NB4 (cell line): ENCODE measurements at regions not wholly inside any gene's neighbourhood (a gene's known extent, or its start where the extent isn't known, plus 50 kb on each side); places are given as distances from the start of the nearest gene placed in this dataset.

Experiments used
- MYC ChIP-seq: IDR thresholded peaks from 2 replicates; pipeline ENCODE4 v1.6.1; 2011; ENCODE audit warnings: low read depth, low read length
- POLR2A ChIP-seq: IDR thresholded peaks from 2 replicates; pipeline ENCODE4 v1.6.1; 2011; ENCODE audit warnings: mild to moderate bottlenecking; ENCODE audit not compliant: insufficient read length; ENCODE audit errors: extremely low read depth
- TF ChIP-seq, protein P1 (sequence below): IDR thresholded peaks from one replicate; pipeline ENCODE4 v1.5.1; 2012; ENCODE audit warnings: low read depth, low read length

DNA sequence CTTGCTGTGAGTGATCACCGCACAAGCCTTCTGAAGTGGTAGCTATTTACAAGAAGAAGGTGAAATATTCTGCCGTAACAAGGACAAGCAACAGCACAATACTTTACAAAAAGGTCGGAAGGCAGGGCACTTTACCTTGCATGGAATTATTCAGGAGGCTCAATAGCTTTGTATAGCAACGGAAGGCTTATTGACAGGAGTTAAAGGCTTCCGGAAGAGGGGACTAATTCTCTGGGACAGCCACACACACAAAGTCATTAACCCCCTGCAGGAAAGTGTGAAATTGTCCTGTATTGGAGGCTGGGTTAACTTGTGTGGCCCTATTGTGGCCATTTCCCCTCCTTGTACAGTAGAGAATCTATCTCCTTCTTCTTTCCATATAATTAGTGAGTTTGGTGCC is 199.3 kb upstream of the SEMA6A start:
- TF ChIP-seq POLR2A (no peak), MYC (no peak)
- TF ChIP-seq, protein P1, sequence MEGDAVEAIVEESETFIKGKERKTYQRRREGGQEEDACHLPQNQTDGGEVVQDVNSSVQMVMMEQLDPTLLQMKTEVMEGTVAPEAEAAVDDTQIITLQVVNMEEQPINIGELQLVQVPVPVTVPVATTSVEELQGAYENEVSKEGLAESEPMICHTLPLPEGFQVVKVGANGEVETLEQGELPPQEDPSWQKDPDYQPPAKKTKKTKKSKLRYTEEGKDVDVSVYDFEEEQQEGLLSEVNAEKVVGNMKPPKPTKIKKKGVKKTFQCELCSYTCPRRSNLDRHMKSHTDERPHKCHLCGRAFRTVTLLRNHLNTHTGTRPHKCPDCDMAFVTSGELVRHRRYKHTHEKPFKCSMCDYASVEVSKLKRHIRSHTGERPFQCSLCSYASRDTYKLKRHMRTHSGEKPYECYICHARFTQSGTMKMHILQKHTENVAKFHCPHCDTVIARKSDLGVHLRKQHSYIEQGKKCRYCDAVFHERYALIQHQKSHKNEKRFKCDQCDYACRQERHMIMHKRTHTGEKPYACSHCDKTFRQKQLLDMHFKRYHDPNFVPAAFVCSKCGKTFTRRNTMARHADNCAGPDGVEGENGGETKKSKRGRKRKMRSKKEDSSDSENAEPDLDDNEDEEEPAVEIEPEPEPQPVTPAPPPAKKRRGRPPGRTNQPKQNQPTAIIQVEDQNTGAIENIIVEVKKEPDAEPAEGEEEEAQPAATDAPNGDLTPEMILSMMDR = no peak
